OCI-LY7 (cell line): ENCODE measurements at regions not wholly inside any gene's neighbourhood (a gene's known extent, or its start where the extent isn't known, plus 50 kb on each side); places are given as distances from the start of the nearest gene placed in this dataset.

Experiments used
- BruUV-seq: library from RNA; stranded (reverse); fragments of 400-500 nt; replicated peaks from 2 replicates; lab custom pipeline; 2021; lab: Mats Ljungman, UMichigan
- CTCF ChIA-PET: fragments of 300-600 bp; sonication (Branson Sonifier 250); formaldehyde crosslinking; loops from one replicate; lab custom pipeline; 2022; ENCODE audit warnings: antibody characterized with exemption; ENCODE audit not compliant: unreplicated experiment; lab: Charles Lee
- POLR2A ChIA-PET: fragments of 300-600 bp; sonication (Branson Sonifier 250); formaldehyde crosslinking; loops from one replicate; lab custom pipeline; 2022; ENCODE audit warnings: antibody characterized with exemption; lab: Charles Lee
- DNase-seq: peaks from one replicate; pipeline ENCODE4 v3.0.0-alpha.2; 2015; ENCODE audit warnings: low spot score
- H2AFZ ChIP-seq: fragments of 200-600 bp; sonication (generic), shearing (Covaris generic); 2 replicates; pipeline ENCODE4 v1.6.1; 2014; ENCODE audit warnings: mild to moderate bottlenecking, antibody characterized with exemption, low read length, moderate library complexity
- H3K27ac ChIP-seq: fragments of 200-600 bp; sonication (generic); 2 replicates; pipeline ENCODE4 v1.5.1; 2014; ENCODE audit warnings: mixed run types, low read depth, mild to moderate bottlenecking, moderate library complexity, low read length, inconsistent platforms; ENCODE audit not compliant: poor library complexity, severe bottlenecking
- H3K36me3 ChIP-seq: fragments of 200-600 bp; sonication (generic); 2 replicates; pipeline ENCODE4 v1.6.1; 2014; ENCODE audit warnings: mild to moderate bottlenecking, antibody characterized with exemption, low read length, moderate library complexity, mixed read lengths; ENCODE audit not compliant: insufficient read depth
- H3K4me1 ChIP-seq: fragments of 200-600 bp; sonication (generic); 2 replicates; pipeline ENCODE4 v1.5.1; 2014; ENCODE audit warnings: mild to moderate bottlenecking, low read length; ENCODE audit not compliant: insufficient read depth, poor library complexity, severe bottlenecking
- H3K4me2 ChIP-seq: fragments of 200-600 bp; sonication (generic); 2 replicates; pipeline ENCODE4 v1.6.1; 2014; ENCODE audit warnings: mild to moderate bottlenecking, low read length
- H3K4me3 ChIP-seq: fragments of 200-600 bp; sonication (generic); 2 replicates; pipeline ENCODE4 v1.5.1; 2014; ENCODE audit warnings: mild to moderate bottlenecking, low read depth, low read length; ENCODE audit not compliant: poor library complexity, severe bottlenecking
- H3K79me2 ChIP-seq: fragments of 200-600 bp; sonication (generic); 2 replicates; pipeline ENCODE4 v1.6.1; 2016; ENCODE audit warnings: low read depth, mild to moderate bottlenecking, low read length, moderate library complexity, mixed read lengths; ENCODE audit not compliant: insufficient read depth
- H3K9me2 ChIP-seq: fragments of 200-600 bp; sonication (generic); 2 replicates; pipeline ENCODE4 v1.6.1; 2016; ENCODE audit warnings: mild to moderate bottlenecking, low read length, mixed read lengths; ENCODE audit not compliant: insufficient read depth
- H3K9me3 ChIP-seq: fragments of 200-600 bp; sonication (generic); 2 replicates; pipeline ENCODE4 v1.6.1; 2014; ENCODE audit warnings: mild to moderate bottlenecking, mixed run types, low read length, mixed read lengths
- H4K20me1 ChIP-seq: fragments of 200-600 bp; sonication (generic); 2 replicates; pipeline ENCODE4 v1.6.1; 2014; ENCODE audit warnings: mild to moderate bottlenecking, antibody characterized with exemption, low read length, moderate library complexity, mixed read lengths; ENCODE audit not compliant: insufficient read depth
- EZH2phosphoT487 ChIP-seq: fragments of 200-600 bp; sonication (generic); IDR thresholded peaks from 2 replicates; pipeline ENCODE4 v1.6.1; 2018; ENCODE audit warnings: low read depth, borderline replicate concordance, mild to moderate bottlenecking, mixed run types, antibody characterized with exemption, low read length, moderate library complexity, mixed read lengths
- intact Hi-C: fragments of 100-400 bp; cut with micrococcal nuclease; formaldehyde crosslinking; loops from one replicate; pipeline ENCODE4 v1.10.0; 2022; ENCODE audit not compliant: unreplicated experiment
- TF ChIP-seq, protein P1 (sequence below): fragments of 200-600 bp; sonication (generic); conservative IDR thresholded peaks from 2 replicates; pipeline ENCODE4 v1.5.1; 2014; ENCODE audit warnings: mild to moderate bottlenecking, antibody characterized with exemption, low read length, moderate library complexity, mixed read lengths

DNA sequence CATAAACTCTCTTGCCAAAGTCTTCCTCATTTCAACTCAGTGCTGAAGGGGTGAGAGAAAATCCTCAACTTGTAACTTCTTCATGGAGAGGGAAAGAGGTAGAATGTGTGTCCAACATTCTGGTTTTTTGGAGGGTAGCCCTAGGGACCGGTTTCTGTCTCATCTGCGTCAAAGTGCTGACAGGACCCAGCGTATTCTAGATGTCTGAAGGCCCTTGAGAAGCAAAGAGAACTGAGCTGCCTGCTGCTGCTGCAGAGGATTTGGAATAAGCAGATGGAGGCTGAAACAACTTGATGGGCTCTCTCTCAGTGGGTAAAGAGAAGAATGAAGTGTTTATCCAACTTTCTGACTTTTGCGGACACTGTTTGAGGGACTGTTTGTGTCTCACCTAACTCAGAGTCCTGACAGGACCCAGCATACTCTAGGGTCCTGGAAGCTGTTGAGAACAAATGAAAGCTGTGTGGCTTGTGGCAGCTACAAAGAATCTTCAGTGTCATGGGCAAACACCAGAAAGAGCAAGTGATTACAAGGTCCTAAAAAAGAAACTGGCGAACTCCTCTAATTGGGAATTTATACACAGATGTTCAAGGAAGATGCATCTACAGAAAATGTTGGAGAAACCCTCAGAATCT, 174.4 kb downstream of the SI start:
- H3K27ac ChIP-seq: no peak overlapping the region
- H3K4me1 ChIP-seq: no peaks in the 10 kb centered on the region
- BruUV-seq: no TSS peak
- no peaks in the 10 kb centered on the region for H3K9me2 ChIP-seq
- ChIA-PET CTCF (no interaction called here), POLR2A (interaction anchor here (1.0 kb wide), 1 partner anchor 15 kb away, joined by 3 read pairs; no protein-coding TSS in a partner anchor)
- DNase-seq: no peak
- TF ChIP-seq, protein P1, sequence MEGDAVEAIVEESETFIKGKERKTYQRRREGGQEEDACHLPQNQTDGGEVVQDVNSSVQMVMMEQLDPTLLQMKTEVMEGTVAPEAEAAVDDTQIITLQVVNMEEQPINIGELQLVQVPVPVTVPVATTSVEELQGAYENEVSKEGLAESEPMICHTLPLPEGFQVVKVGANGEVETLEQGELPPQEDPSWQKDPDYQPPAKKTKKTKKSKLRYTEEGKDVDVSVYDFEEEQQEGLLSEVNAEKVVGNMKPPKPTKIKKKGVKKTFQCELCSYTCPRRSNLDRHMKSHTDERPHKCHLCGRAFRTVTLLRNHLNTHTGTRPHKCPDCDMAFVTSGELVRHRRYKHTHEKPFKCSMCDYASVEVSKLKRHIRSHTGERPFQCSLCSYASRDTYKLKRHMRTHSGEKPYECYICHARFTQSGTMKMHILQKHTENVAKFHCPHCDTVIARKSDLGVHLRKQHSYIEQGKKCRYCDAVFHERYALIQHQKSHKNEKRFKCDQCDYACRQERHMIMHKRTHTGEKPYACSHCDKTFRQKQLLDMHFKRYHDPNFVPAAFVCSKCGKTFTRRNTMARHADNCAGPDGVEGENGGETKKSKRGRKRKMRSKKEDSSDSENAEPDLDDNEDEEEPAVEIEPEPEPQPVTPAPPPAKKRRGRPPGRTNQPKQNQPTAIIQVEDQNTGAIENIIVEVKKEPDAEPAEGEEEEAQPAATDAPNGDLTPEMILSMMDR: no peak
- no peak for TF ChIP-seq EZH2phosphoT487
- no peak overlapping the region for H2AFZ ChIP-seq
- intact Hi-C loops: no loop called here
- H3K4me2 ChIP-seq: no peak overlapping the region
- no peaks in the 10 kb centered on the region for H3K9me3 ChIP-seq
- H3K36me3 ChIP-seq: no peaks in the 10 kb centered on the region
- H4K20me1 ChIP-seq: no peaks in the 10 kb centered on the region
- H3K4me3 ChIP-seq: no peak overlapping the region
- H3K79me2 ChIP-seq: no peaks in the 10 kb centered on the region

- H3K4me1 ChIP-seq: no peaks in the 10 kb centered on the region
- H2AFZ ChIP-seq: no peak overlapping the region
- TF ChIP-seq EZH2phosphoT487: no peak
- TF ChIP-seq, protein P1: no peak
- H3K4me3 ChIP-seq: no peak overlapping the region
- no peaks in the 10 kb centered on the region for H3K36me3 ChIP-seq
- no peak overlapping the region for H3K27ac ChIP-seq
- H3K4me2 ChIP-seq: no peak overlapping the region
- DNase-seq: no peak
- H4K20me1 ChIP-seq: no peaks in the 10 kb centered on the region
- no TSS peak for BruUV-seq
- ChIA-PET POLR2A (no interaction called here), CTCF (no interaction called here)
- H3K9me2 ChIP-seq: no peaks in the 10 kb centered on the region
- H3K9me3 ChIP-seq: no peaks in the 10 kb centered on the region
- intact Hi-C loops: no loop called here
- H3K79me2 ChIP-seq: no peaks in the 10 kb centered on the region
Observed at GRCh38 chr3:164897342-164897741, 181.0 kb downstream of the SI start.

GRCh38 chr3:164890061-164890460, 188.2 kb downstream of the SI start:
- CTCF ChIA-PET: no interaction called here
- H3K27ac ChIP-seq: no peak overlapping the region
- no peak overlapping the region for H3K4me2 ChIP-seq
- no peaks in the 10 kb centered on the region for H4K20me1 ChIP-seq
- no peak for DNase-seq
- no peak overlapping the region for H3K4me3 ChIP-seq
- intact Hi-C loops: no loop called here
- no peaks in the 10 kb centered on the region for H3K79me2 ChIP-seq
- H3K36me3 ChIP-seq: no peaks in the 10 kb centered on the region
- no peaks in the 10 kb centered on the region for H3K4me1 ChIP-seq
- POLR2A ChIA-PET: no interaction called here
- no TSS peak for BruUV-seq
- no peaks in the 10 kb centered on the region for H3K9me3 ChIP-seq
- TF ChIP-seq, protein P1: no peak
- no peak for TF ChIP-seq EZH2phosphoT487
- no peak overlapping the region for H2AFZ ChIP-seq
- no peaks in the 10 kb centered on the region for H3K9me2 ChIP-seq
